A549 (cell line): ENCODE measurements at regions not wholly inside any gene's neighbourhood (a gene's known extent, or its start where the extent isn't known, plus 50 kb on each side); places are given as distances from the start of the nearest gene placed in this dataset.

Source experiments
- ATAC-seq, 2 experiments: fragments of 200-7000 bp in 1 of 2; fragments of >200 bp in 1 of 2; cut with Nextera tagmentation in 1 of 2; cut with Tn5 transposase in 1 of 2; 3 replicates each; pipeline versions ENCODE4 v1.8.0 to v1.9.1; 2018 to 2020; ENCODE audit warnings: mild to moderate bottlenecking in 1 of 2, moderate library complexity in 1 of 2
- CTCF ChIA-PET: fragments of 300-600 bp; sonication (Branson Sonifier 250); formaldehyde crosslinking; extraction: SDS; loops from one replicate; lab custom pipeline; 2021; ENCODE audit warnings: antibody characterized with exemption, inconsistent platforms; lab: Yijun Ruan, JAX
- POLR2A ChIA-PET: fragments of 350-600 bp; formaldehyde crosslinking; extraction: SDS; loops from one replicate; lab custom pipeline; 2021; ENCODE audit warnings: antibody characterized with exemption, inconsistent platforms; lab: Yijun Ruan, JAX
- DNase-seq, 2 experiments: peaks; one replicate each; pipeline versions ENCODE4 v3.0.0 to v3.0.0-alpha.2; 2011 to 2016; ENCODE audit warnings: low read depth in 1 of 2, low spot score in 1 of 2
- FAIRE-seq: peaks from 2 replicates; lab custom pipeline; 2011; peaks lifted over from hg19 to GRCh38; lab: Jason Lieb, UNC
- H3K27ac ChIP-seq, 2 experiments: fragments of >200 bp; sonication (Bioruptor Twin); formaldehyde crosslinking; 3 replicates each; pipeline ENCODE4 v1.5.1; 2016 to 2017
- H3K4me1 ChIP-seq: fragments of >200 bp; sonication (Bioruptor Twin); formaldehyde crosslinking; 3 replicates; pipeline ENCODE4 v1.6.1; 2016
- H3K4me2 ChIP-seq: fragments of >200 bp; sonication (Bioruptor Twin); formaldehyde crosslinking; 3 replicates; pipeline ENCODE4 v1.6.1; 2016
- H3K4me3 ChIP-seq: fragments of >200 bp; sonication (Bioruptor Twin); formaldehyde crosslinking; 3 replicates; pipeline ENCODE4 v1.5.1; 2016
- H3K9me3 ChIP-seq: fragments of >200 bp; sonication (Bioruptor Twin); formaldehyde crosslinking; 3 replicates; pipeline ENCODE4 v1.6.1; 2016
- BHLHE40 ChIP-seq: IDR thresholded peaks from 2 replicates; pipeline ENCODE4 v1.6.1; 2012; ENCODE audit warnings: low read depth, low read length, inconsistent platforms
- CBX2 ChIP-seq: fragments of 200-600 bp; sonication (generic); IDR thresholded peaks from 2 replicates; pipeline ENCODE4 v1.6.1; 2016; ENCODE audit warnings: low read depth, mild to moderate bottlenecking, borderline replicate concordance
- E2F6 ChIP-seq: IDR thresholded peaks from 2 replicates; pipeline ENCODE4 v1.6.1; 2012; ENCODE audit warnings: low read depth, borderline replicate concordance
- ELK1 ChIP-seq: fragments of 150-350 bp; IDR thresholded peaks from 2 replicates; pipeline ENCODE4 v1.6.1; 2014; ENCODE audit warnings: low read depth, mild to moderate bottlenecking, low read length
- EP300 ChIP-seq, 2 experiments: fragments of >200 bp; sonication (Bioruptor Twin); formaldehyde crosslinking; IDR thresholded peaks; 2 replicates in 1 of 2; 3 replicates in 1 of 2; pipeline ENCODE4 v1.6.1; 2016 to 2017
- FOXS1 ChIP-seq: fragments of 250-450 bp; sonication (Bioruptor Pico); IDR thresholded peaks from 2 replicates; pipeline ENCODE4 v1.5.0; 2020; ENCODE audit warnings: mild to moderate bottlenecking, moderate library complexity
- GATA3 ChIP-seq: IDR thresholded peaks from 2 replicates; pipeline ENCODE4 v1.6.1; 2012; ENCODE audit warnings: borderline replicate concordance
- HDAC2 ChIP-seq: fragments of 200-600 bp; sonication (generic); IDR thresholded peaks from 2 replicates; pipeline ENCODE4 v1.6.1; 2016
- JUN ChIP-seq, 2 experiments: fragments of >200 bp; sonication (Bioruptor Twin); formaldehyde crosslinking; IDR thresholded peaks; 2 replicates in 1 of 2; 3 replicates in 1 of 2; pipeline ENCODE4 v1.6.1; 2016 to 2017
- JUNB ChIP-seq: fragments of >200 bp; sonication (Bioruptor Twin); formaldehyde crosslinking; IDR thresholded peaks from 2 replicates; pipeline ENCODE4 v1.6.1; 2016
- KDM5A ChIP-seq: fragments of 200-600 bp; sonication (generic); IDR thresholded peaks from 2 replicates; pipeline ENCODE4 v1.6.1; 2016; ENCODE audit warnings: antibody characterized with exemption, mild to moderate bottlenecking
- MAFK ChIP-seq: fragments of 450-650 bp; IDR thresholded peaks from 2 replicates; pipeline ENCODE4 v1.6.1; 2014; ENCODE audit not compliant: partially characterized antibody
- MAZ ChIP-seq: fragments of 150-350 bp; IDR thresholded peaks from 2 replicates; pipeline ENCODE4 v1.6.1; 2014; ENCODE audit warnings: antibody characterized with exemption, low read depth, low read length, borderline replicate concordance
- NFE2L2 ChIP-seq: fragments of 150-350 bp; conservative IDR thresholded peaks from 2 replicates; pipeline ENCODE4 v1.6.1; 2014; ENCODE audit warnings: low read length
- PBX3 ChIP-seq: IDR thresholded peaks from 2 replicates; pipeline ENCODE4 v1.6.1; 2012
- PHF8 ChIP-seq: fragments of 200-600 bp; sonication (generic); IDR thresholded peaks from 2 replicates; pipeline ENCODE4 v1.6.1; 2016; ENCODE audit warnings: low read depth, mild to moderate bottlenecking, antibody characterized with exemption, moderate library complexity, borderline replicate concordance
- POLR2AphosphoS2 ChIP-seq: conservative IDR thresholded peaks from 2 replicates; pipeline ENCODE4 v1.6.1; 2012; ENCODE audit warnings: low read length, improper control_type of control experiment, inconsistent platforms
- RARB ChIP-seq: fragments of 250-450 bp; sonication (Bioruptor Pico); IDR thresholded peaks from 2 replicates; pipeline ENCODE4 v1.8.0; 2021; ENCODE audit warnings: mild to moderate bottlenecking, moderate library complexity
- RCOR1 ChIP-seq: fragments of 150-350 bp; IDR thresholded peaks from 2 replicates; pipeline ENCODE4 v1.6.1; 2014; ENCODE audit warnings: antibody characterized with exemption, low read length, low read depth
- RNF2 ChIP-seq: fragments of 200-600 bp; sonication (generic); IDR thresholded peaks from 2 replicates; pipeline ENCODE4 v1.6.1; 2016; ENCODE audit warnings: low read depth, mild to moderate bottlenecking, antibody characterized with exemption, moderate library complexity, borderline replicate concordance
- SMC3 ChIP-seq: fragments of >200 bp; sonication (Bioruptor Twin); formaldehyde crosslinking; IDR thresholded peaks from 3 replicates; pipeline ENCODE4 v1.6.1; 2018; ENCODE audit warnings: inconsistent platforms
- SREBF2 ChIP-seq: fragments of 450-650 bp; IDR thresholded peaks from 2 replicates; pipeline ENCODE4 v1.6.1; 2014; ENCODE audit warnings: mild to moderate bottlenecking, moderate library complexity
- TP53 ChIP-seq: fragments of 250-450 bp; sonication (Bioruptor Pico); IDR thresholded peaks from 2 replicates; pipeline ENCODE4 v1.5.0; 2021; ENCODE audit warnings: mild to moderate bottlenecking, moderate library complexity
- USF2 ChIP-seq: fragments of 450-650 bp; IDR thresholded peaks from 2 replicates; pipeline ENCODE4 v1.6.1; 2014; ENCODE audit warnings: antibody characterized with exemption
- ZC3H11A ChIP-seq: fragments of 450-650 bp; IDR thresholded peaks from 2 replicates; pipeline ENCODE4 v1.6.1; 2014; ENCODE audit warnings: antibody characterized with exemption, mild to moderate bottlenecking
- ZFP36 ChIP-seq: fragments of 450-650 bp; IDR thresholded peaks from 2 replicates; pipeline ENCODE4 v1.6.1; 2014; ENCODE audit warnings: borderline replicate concordance; ENCODE audit not compliant: partially characterized antibody
- ZSCAN20 ChIP-seq: fragments of 250-450 bp; sonication (Bioruptor Pico); IDR thresholded peaks from 2 replicates; pipeline ENCODE4 v1.8.0; 2022; ENCODE audit warnings: mild to moderate bottlenecking, moderate library complexity
- WGBS: methylation state at CpG from one replicate; pipeline ENCODE4 v1.1.6; 2017; ENCODE audit errors: missing lambda C conversion rate; 5-methylcytosine and 5-hydroxymethylcytosine counted together

GRCh38 chr10:20953120-20953519 lies 56.0 kb upstream of the NEBL start:
- CTCF ChIA-PET = no interaction called here
- 84% methylated on average over 3 of the region's 3 CpGs for WGBS
- H3K4me3 ChIP-seq = no peak overlapping the region
- no peak for FAIRE-seq
- H3K27ac ChIP-seq = no peak overlapping the region
- no peak for DNase-seq
- no peak for ATAC-seq
- H3K9me3 ChIP-seq = no peaks in the 10 kb centered on the region
- no peaks in the 10 kb centered on the region for H3K4me1 ChIP-seq
- TF ChIP-seq EP300 (IDR thresholded peaks at IDR 0.05) (no peak), MAZ (no peak), BHLHE40 (no peak), NFE2L2 (no peak)
- no peak overlapping the region for H3K4me2 ChIP-seq
- POLR2A ChIA-PET = no interaction called here

GRCh38 chr10:20949967-20950366 lies 52.9 kb upstream of the NEBL start:
- Histone ChIP-seq H3K9me3 (no peaks in the 10 kb centered on the region), H3K4me3 (no peak overlapping the region), H3K4me2 (no peak overlapping the region), H3K4me1 (no peaks in the 10 kb centered on the region)
- 91% methylated on average over 6 of the region's 6 CpGs for WGBS
- FAIRE-seq (no peak), ATAC-seq (no peak), DNase-seq (no peak)
- ChIA-PET CTCF (no interaction called here), POLR2A (no interaction called here)
- TF ChIP-seq ELK1 (no peak), PBX3 (no peak), EP300 (IDR thresholded peaks at IDR 0.05) (no peak), RCOR1 (no peak), TP53 (CRISPR knock-in tag) (no peak), POLR2AphosphoS2 (no peak), HDAC2 (no peak), PHF8 (no peak), E2F6 (no peak), JUN (IDR thresholded peaks at IDR 0.05) (no peak), CBX2 (no peak), USF2 (no peak)
- TF ChIP-seq, all 56 proteins: peak for 0
- H3K27ac ChIP-seq = no peak overlapping the region

GRCh38 chr10:20948686-20949327 lies 51.7 kb upstream of the NEBL start:
- FAIRE-seq = no peak

More at GRCh38 chr10:20948686-20949327, 51.7 kb upstream of the NEBL start:
- H3K4me2 ChIP-seq = no peak overlapping the region
- TF ChIP-seq MAFK (no peak), PHF8 (no peak), ZSCAN20 (CRISPR knock-in tag) (no peak), PBX3 (no peak), GATA3 (no peak), RARB (CRISPR knock-in tag) (no peak), KDM5A (no peak), USF2 (no peak), ZFP36 (no peak), ZC3H11A (no peak), RNF2 (no peak), JUNB (no peak), FOXS1 (CRISPR knock-in tag) (no peak), SMC3 (no peak), SREBF2 (no peak)
- TF ChIP-seq, all 56 proteins: peak for 0
- ChIA-PET CTCF (no interaction called here), POLR2A (no interaction called here)
- no peak overlapping the region for H3K4me3 ChIP-seq
- DNase-seq = no peak
- H3K9me3 ChIP-seq = no peaks in the 10 kb centered on the region
- WGBS = 83% methylated on average over 7 of the region's 7 CpGs
- H3K4me1 ChIP-seq = no peaks in the 10 kb centered on the region
- H3K27ac ChIP-seq = no peak overlapping the region
- ATAC-seq = no peak
